ENCODE measurements at regions not wholly inside any gene's neighbourhood (a gene's known extent, or its start where the extent isn't known, plus 50 kb on each side); places are given as distances from the start of the nearest gene placed in this dataset.

DNA sequence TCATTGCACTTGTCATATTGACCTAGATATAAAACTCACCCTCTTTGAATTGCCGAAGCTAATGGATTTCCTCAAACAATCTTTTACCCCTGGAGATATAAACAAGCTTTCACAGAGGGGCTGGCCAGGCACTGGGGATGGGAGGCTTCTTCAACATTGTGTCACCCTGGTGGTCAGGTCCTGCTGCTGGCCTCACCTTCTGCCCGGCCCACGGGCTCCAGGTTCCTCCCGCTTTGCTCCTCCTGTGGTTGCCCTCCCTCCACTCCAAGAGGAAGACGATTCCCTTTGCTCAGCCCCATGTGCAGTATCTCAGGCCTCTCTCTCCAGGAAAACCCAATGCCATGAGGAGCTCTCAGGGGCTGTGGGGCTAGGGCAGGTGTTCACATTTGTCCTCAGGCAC lies 118.1 kb upstream of the ADCY1 start:
- Mint-ChIP-seq H3K4me3 (ENCODE audit: unreplicated experiment) (no peak overlapping the region), H3K4me1 (ENCODE audit: low read depth, unreplicated experiment) (no peaks in the 10 kb centered on the region), H3K9me3 (ENCODE audit: unreplicated experiment) (no peaks in the 10 kb centered on the region), H3K27me3 (ENCODE audit: insufficient read depth, unreplicated experiment) (peaks cover 3% of the 10 kb centered on the region), H3K36me3 (ENCODE audit: insufficient read depth, unreplicated experiment) (no peaks in the 10 kb centered on the region), H3K27ac (ENCODE audit: unreplicated experiment) (no peak overlapping the region)
- Histone ChIP-seq H3K4me1 (peaks cover 8% of the 10 kb centered on the region; the same call in 1 of the 2 replicates), H3K27me3 (replicated peaks; ENCODE audit: control insufficient read depth, insufficient read depth, low read length) (no peaks in the 10 kb centered on the region), H3K9me3 (0 out of 2 replicates have a peak, but pooled peaks cover 4% of the 10 kb centered on the region), H3K4me3 (ENCODE audit: low read depth, low read length) (no peak overlapping the region), H3K36me3 (ENCODE audit: control insufficient read depth, insufficient read depth, low read length) (no peaks in the 10 kb centered on the region)
- no TSS peak for BruUV-seq (replicated peaks)
- no peak for TF ChIP-seq CTCF (IDR thresholded peaks at IDR 0.05; ENCODE audit: insufficient read depth in 1 of 2, low read depth in 1 of 2, low read length in 1 of 2, severe bottlenecking in 1 of 2, unreplicated experiment in 1 of 2)
- intact Hi-C loops (cut with micrococcal nuclease; ENCODE audit: unreplicated experiment) = no loop called here
- POLR2A ChIA-PET = no interaction called here
- CTCF ChIA-PET = no interaction called here
- DNase-seq = no peak

GRCh38 chr7:45456747-45457524 lies 117.2 kb upstream of the ADCY1 start:
- DNase-seq = no peak
- intact Hi-C loops (cut with micrococcal nuclease; ENCODE audit: unreplicated experiment) = no loop called here
- no TSS peak for BruUV-seq (replicated peaks)
- Histone ChIP-seq H3K27me3 (replicated peaks; ENCODE audit: control insufficient read depth, insufficient read depth, low read length) (no peaks in the 10 kb centered on the region), H3K4me3 (ENCODE audit: low read depth, low read length) (no peak overlapping the region), H3K36me3 (ENCODE audit: control insufficient read depth, insufficient read depth, low read length) (no peaks in the 10 kb centered on the region), H3K9me3 (0 out of 2 replicates have a peak, but pooled peaks cover 4% of the 10 kb centered on the region), H3K4me1 (peaks cover 8% of the 10 kb centered on the region; the same call in 1 of the 2 replicates)
- no peaks in the 10 kb centered on the region for H3K4me1 Mint-ChIP-seq (ENCODE audit: low read depth, unreplicated experiment)
- no peak for TF ChIP-seq CTCF (IDR thresholded peaks at IDR 0.05; ENCODE audit: insufficient read depth in 1 of 2, low read depth in 1 of 2, low read length in 1 of 2, severe bottlenecking in 1 of 2, unreplicated experiment in 1 of 2)
- POLR2A ChIA-PET = no interaction called here
- H3K4me3 Mint-ChIP-seq (ENCODE audit: unreplicated experiment) = no peak overlapping the region
- no peak overlapping the region for H3K27ac Mint-ChIP-seq (ENCODE audit: unreplicated experiment)
- no peaks in the 10 kb centered on the region for H3K9me3 Mint-ChIP-seq (ENCODE audit: unreplicated experiment)
- H3K27me3 Mint-ChIP-seq (ENCODE audit: insufficient read depth, unreplicated experiment) = peaks cover 3% of the 10 kb centered on the region
- CTCF ChIA-PET = no interaction called here
- H3K36me3 Mint-ChIP-seq (ENCODE audit: insufficient read depth, unreplicated experiment) = no peaks in the 10 kb centered on the region

- Mint-ChIP-seq H3K36me3 (ENCODE audit: insufficient read depth, unreplicated experiment) (no peaks in the 10 kb centered on the region), H3K9me3 (ENCODE audit: unreplicated experiment) (no peaks in the 10 kb centered on the region), H3K27ac (ENCODE audit: unreplicated experiment) (no peak overlapping the region), H3K4me1 (ENCODE audit: low read depth, unreplicated experiment) (no peaks in the 10 kb centered on the region), H3K27me3 (ENCODE audit: insufficient read depth, unreplicated experiment) (peaks cover 3% of the 10 kb centered on the region), H3K4me3 (ENCODE audit: unreplicated experiment) (no peak overlapping the region)
- H3K4me3 ChIP-seq (ENCODE audit: low read depth, low read length) = no peak overlapping the region
- ChIA-PET POLR2A (no interaction called here), CTCF (no interaction called here)
- peaks cover 8% of the 10 kb centered on the region; the same call in 1 of the 2 replicates for H3K4me1 ChIP-seq
- DNase-seq = no peak
- H3K27me3 ChIP-seq (replicated peaks; ENCODE audit: control insufficient read depth, insufficient read depth, low read length) = no peaks in the 10 kb centered on the region
- intact Hi-C loops (cut with micrococcal nuclease; ENCODE audit: unreplicated experiment) = no loop called here
- no peaks in the 10 kb centered on the region for H3K9me3 ChIP-seq
- no peaks in the 10 kb centered on the region for H3K36me3 ChIP-seq (ENCODE audit: control insufficient read depth, insufficient read depth, low read length)
- no TSS peak for BruUV-seq (replicated peaks)
- no peak for TF ChIP-seq CTCF (IDR thresholded peaks at IDR 0.05; ENCODE audit: insufficient read depth in 1 of 2, low read depth in 1 of 2, low read length in 1 of 2, severe bottlenecking in 1 of 2, unreplicated experiment in 1 of 2)
Measured at GRCh38 chr7:45457591-45457990, 116.6 kb upstream of the ADCY1 start.

Data from Caco-2 (cell line).